ENCODE measurements at regions not wholly inside any gene's neighbourhood (a gene's known extent, or its start where the extent isn't known, plus 50 kb on each side); places are given as distances from the start of the nearest gene placed in this dataset.

- H3K4me3 ChIP-seq, result no peak overlapping the region
- peaks cover 2% of the 10 kb centered on the region; the same call in 1 of the 2 replicates for H3K9me3 ChIP-seq (replicated peaks; ENCODE audit: control insufficient read depth, insufficient read depth, low read depth, low read length)
- intact Hi-C loops (cut with micrococcal nuclease), result no loop called here
- H3K9me1 ChIP-seq (ENCODE audit: control insufficient read depth, insufficient read depth, low read length), result no peaks in the 10 kb centered on the region
- no peaks in the 10 kb centered on the region for H3K36me3 ChIP-seq (ENCODE audit: control insufficient read depth, insufficient read depth, low read length)
- H3K4me1 ChIP-seq (replicated peaks in 1 of 2; ENCODE audit: control insufficient read depth in 2 of 2, insufficient read depth in 2 of 2, low read length in 2 of 2), result no peaks in the 10 kb centered on the region
- no peak overlapping the region for H3K4me2 ChIP-seq (ENCODE audit: insufficient read depth, low read length)
- no peaks in the 10 kb centered on the region for H3K79me2 ChIP-seq (ENCODE audit: control insufficient read depth, insufficient read depth, low read length)
- in situ Hi-C loops (cut with MboI), result no loop called here
- ChIA-PET POLR2A (no interaction called here), CTCF (ENCODE audit: low intra/inter-chr PET ratio) (no interaction called here)
- H2AFZ ChIP-seq (ENCODE audit: low read depth, low read length), result no peak overlapping the region
- no peak overlapping the region for H3K27ac ChIP-seq (ENCODE audit: extremely low read depth, low read depth, low read length)
- DNase-seq (ENCODE audit: extremely low read depth in 1 of 4, low spot score in 3 of 4) (no peak), FAIRE-seq (no peak), ATAC-seq (no peak)
- no peaks in the 10 kb centered on the region for H4K20me1 ChIP-seq (replicated peaks; ENCODE audit: control insufficient read depth, insufficient read depth, low read length)
- TF ChIP-seq PTRF (tag; IDR thresholded peaks at IDR 0.05), result no peak
- TF ChIP-seq ZNF584 (CRISPR knock-in tag; IDR thresholded peaks at IDR 0.05; ENCODE audit: low read depth), result no peak
- TF ChIP-seq HNRNPLL (IDR thresholded peaks at IDR 0.05; ENCODE audit: low read depth, low read length, poor library complexity, severe bottlenecking), result no peak
- no peak for TF ChIP-seq LARP7 (IDR thresholded peaks at IDR 0.05)
- no peak for TF ChIP-seq SMARCC2 (IDR thresholded peaks at IDR 0.05; ENCODE audit: low read depth)
- no peak for TF ChIP-seq E2F1 (CRISPR knock-in tag; IDR thresholded peaks at IDR 0.05)
- TF ChIP-seq RFX5 (IDR thresholded peaks at IDR 0.05; ENCODE audit: low read depth, low read length), result no peak
- TF ChIP-seq ZHX1 (conservative IDR thresholded peaks at IDR 0.05; ENCODE audit: low read length), result no peak
- H3K27me3 ChIP-seq (ENCODE audit: control insufficient read depth in 2 of 2, insufficient read depth in 2 of 2, low read length in 2 of 2), result no peaks in the 10 kb centered on the region
- H3K9ac ChIP-seq (ENCODE audit: insufficient read depth in 1 of 2, low read depth in 2 of 2, low read length in 2 of 2), result no peak overlapping the region
- BruUV-seq (replicated peaks), result no TSS peak
- WGBS (ENCODE audit: insufficient coverage, low coverage, missing lambda C conversion rate), result 0% methylated on average over 2 of the region's 2 CpGs
These were observed 219.1 kb upstream of the FMN2 start for GRCh38 chr1:239872626-239873025.

Data from K562 (cell line).